Mesenchymal stem cell (in vitro differentiated cells and primary cell): ENCODE measurements at regions not wholly inside any gene's neighbourhood (a gene's known extent, or its start where the extent isn't known, plus 50 kb on each side); places are given as distances from the start of the nearest gene placed in this dataset.

Source experiments
- DNase-seq: peaks from one replicate; pipeline ENCODE4 v3.0.0-alpha.2; 2013
- H2AFZ ChIP-seq: one replicate; pipeline ENCODE4 v1.6.1; 2013; ENCODE audit warnings: low read depth, mild to moderate bottlenecking, control low read depth, inconsistent platforms, low read length, moderate library complexity
- H2AK5ac ChIP-seq: 2 replicates; pipeline ENCODE4 v1.6.1; 2013; ENCODE audit warnings: low read length, moderate library complexity, mild to moderate bottlenecking, inconsistent platforms; ENCODE audit not compliant: severe bottlenecking
- H2BK120ac ChIP-seq: one replicate; pipeline ENCODE4 v1.6.1; 2013; ENCODE audit warnings: low read depth, mild to moderate bottlenecking, inconsistent platforms, low read length, moderate library complexity
- H2BK12ac ChIP-seq, 2 experiments: one replicate each; pipeline ENCODE4 v1.6.1; 2013; ENCODE audit warnings: inconsistent platforms in 2 of 2, low read length in 2 of 2, mild to moderate bottlenecking in 2 of 2, moderate library complexity in 2 of 2, control low read depth in 1 of 2
- H2BK15ac ChIP-seq: one replicate; pipeline ENCODE4 v1.6.1; 2013; ENCODE audit warnings: mild to moderate bottlenecking, low read depth, inconsistent platforms; ENCODE audit not compliant: poor library complexity, severe bottlenecking
- H2BK5ac ChIP-seq: 2 replicates; pipeline ENCODE4 v1.6.1; 2013; ENCODE audit warnings: low read depth, mild to moderate bottlenecking, low read length, control low read depth, inconsistent platforms; ENCODE audit not compliant: poor library complexity, severe bottlenecking
- H3K14ac ChIP-seq, 2 experiments: one replicate each; pipeline ENCODE4 v1.6.1; 2013; ENCODE audit warnings: inconsistent platforms in 2 of 2, low read length in 2 of 2, control low read depth in 1 of 2, mild to moderate bottlenecking in 1 of 2, moderate library complexity in 1 of 2
- H3K18ac ChIP-seq, 2 experiments: one replicate each; pipeline ENCODE4 v1.6.1; 2013; ENCODE audit warnings: inconsistent platforms in 2 of 2, low read length in 2 of 2, control low read depth in 1 of 2, low read depth in 1 of 2, mild to moderate bottlenecking in 1 of 2
- H3K23ac ChIP-seq, 2 experiments: one replicate each; pipeline ENCODE4 v1.6.1; 2013; ENCODE audit warnings: inconsistent platforms in 2 of 2, low read length in 2 of 2, mild to moderate bottlenecking in 2 of 2, moderate library complexity in 2 of 2, control low read depth in 1 of 2
- H3K27ac ChIP-seq: 2 replicates; pipeline ENCODE4 v1.5.1; 2013; ENCODE audit warnings: mild to moderate bottlenecking, moderate library complexity, low read length, control low read depth, inconsistent platforms; ENCODE audit not compliant: poor library complexity, severe bottlenecking
- H3K27me3 ChIP-seq, 2 experiments: 2 replicates each; pipeline versions ENCODE4 v1.6.1 to v1.7.0; 2013; ENCODE audit warnings: low read length in 2 of 2, mild to moderate bottlenecking in 2 of 2, moderate library complexity in 2 of 2, control low read depth in 1 of 2, inconsistent platforms in 1 of 2; ENCODE audit not compliant: control insufficient read depth in 1 of 2, insufficient read depth in 1 of 2
- H3K36me3 ChIP-seq, 2 experiments: 2 replicates each; pipeline versions ENCODE4 v1.6.1 to v1.7.0; 2013; ENCODE audit warnings: low read length in 2 of 2, control low read depth in 1 of 2, inconsistent platforms in 1 of 2, low read depth in 1 of 2, mild to moderate bottlenecking in 1 of 2; ENCODE audit not compliant: insufficient read depth in 2 of 2, control insufficient read depth in 1 of 2
- H3K4ac ChIP-seq, 2 experiments: one replicate each; pipeline ENCODE4 v1.6.1; 2013; ENCODE audit warnings: inconsistent platforms in 2 of 2, low read length in 2 of 2, mild to moderate bottlenecking in 2 of 2, moderate library complexity in 2 of 2, control low read depth in 1 of 2, low read depth in 1 of 2
- H3K4me1 ChIP-seq: 2 replicates; pipeline ENCODE4 v1.6.1; 2013; ENCODE audit warnings: low read depth, low read length, control low read depth; ENCODE audit not compliant: control insufficient read depth, insufficient read depth
- H3K4me2 ChIP-seq: 2 replicates; pipeline ENCODE4 v1.6.1; 2013; ENCODE audit warnings: low read length, mild to moderate bottlenecking, inconsistent platforms; ENCODE audit not compliant: poor library complexity, severe bottlenecking
- H3K4me3 ChIP-seq, 2 experiments: 2 replicates each; pipeline versions ENCODE4 v1.5.1 to v1.7.0; 2013; ENCODE audit warnings: low read length in 2 of 2, mild to moderate bottlenecking in 2 of 2, control low read depth in 1 of 2, low read depth in 1 of 2; ENCODE audit not compliant: insufficient read depth in 1 of 2
- H3K79me1 ChIP-seq: replicated peaks from 2 replicates; pipeline ENCODE4 v1.6.1; 2013; ENCODE audit warnings: mild to moderate bottlenecking, control low read depth, low read length, inconsistent platforms; ENCODE audit not compliant: poor library complexity, severe bottlenecking
- H3K9ac ChIP-seq: 2 replicates; pipeline ENCODE4 v1.7.0; 2013; ENCODE audit warnings: mild to moderate bottlenecking, low read length, moderate library complexity
- H3K9me3 ChIP-seq: 2 replicates; pipeline ENCODE4 v1.7.0; 2013; ENCODE audit warnings: mild to moderate bottlenecking, low read length; ENCODE audit not compliant: control insufficient read depth
- H4K8ac ChIP-seq: one replicate; pipeline ENCODE4 v1.6.1; 2013; ENCODE audit warnings: inconsistent platforms, mild to moderate bottlenecking, low read length, moderate library complexity
- H4K91ac ChIP-seq: one replicate; pipeline ENCODE4 v1.6.1; 2013; ENCODE audit warnings: mild to moderate bottlenecking, low read length, inconsistent platforms
- WGBS: methylation state at CpG from one replicate; pipeline ENCODE4 v1.1.7; 2013; ENCODE audit warnings: mixed read lengths; 5-methylcytosine and 5-hydroxymethylcytosine counted together

DNA sequence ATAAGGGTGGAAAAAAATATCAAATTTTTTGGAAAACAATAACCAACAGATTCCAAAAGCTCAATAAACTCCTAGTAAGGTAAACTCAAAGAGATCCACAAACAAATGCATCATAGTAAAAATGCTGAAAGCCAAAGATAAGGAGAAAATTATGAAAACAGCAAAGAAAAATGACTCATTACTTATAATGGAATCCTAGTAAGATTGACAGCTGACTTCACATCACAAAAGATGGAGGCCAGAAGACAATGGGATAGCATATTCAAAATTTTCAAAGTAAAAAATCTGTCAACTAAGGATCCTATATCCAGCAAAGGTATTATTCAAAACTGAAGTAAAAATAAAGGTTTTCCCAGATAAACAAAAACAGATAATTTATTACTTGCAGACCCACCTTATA, 183.4 kb upstream of the VIPR2 start:
- DNase-seq, result no peak
- Histone ChIP-seq H2BK15ac (no peak overlapping the region), H3K18ac (no peak overlapping the region), H2BK120ac (no peak overlapping the region), H2AFZ (no peak overlapping the region), H3K4me2 (no peak overlapping the region), H3K79me1 (no peaks in the 10 kb centered on the region), H3K4me1 (no peaks in the 10 kb centered on the region), H3K9ac (no peak overlapping the region), H3K27me3 (no peaks in the 10 kb centered on the region), H4K8ac (no peak overlapping the region), H3K27ac (no peak overlapping the region), H3K4me3 (no peak overlapping the region), H2AK5ac (no peak overlapping the region), H2BK5ac (no peak overlapping the region), H3K9me3 (peaks cover 54% of the 10 kb centered on the region), H2BK12ac (no peak overlapping the region), H3K23ac (no peak overlapping the region), H3K14ac (no peak overlapping the region), H3K36me3 (no peaks in the 10 kb centered on the region), H4K91ac (no peak overlapping the region), H3K4ac (no peak overlapping the region)

GRCh38 chr7:159323359-159323758, 178.7 kb upstream of the VIPR2 start:
- Histone ChIP-seq H3K27ac (no peak overlapping the region), H2BK15ac (no peak overlapping the region), H3K4me3 (no peak overlapping the region), H4K8ac (no peak overlapping the region), H4K91ac (no peak overlapping the region), H3K27me3 (no peaks in the 10 kb centered on the region), H3K9ac (no peak overlapping the region), H3K23ac (no peak overlapping the region), H3K36me3 (no peaks in the 10 kb centered on the region), H3K79me1 (no peaks in the 10 kb centered on the region), H2AK5ac (no peak overlapping the region), H3K18ac (no peak overlapping the region), H3K4me1 (no peaks in the 10 kb centered on the region), H3K9me3 (peaks cover 44% of the 10 kb centered on the region), H2BK120ac (no peak overlapping the region), H2BK5ac (no peak overlapping the region), H3K14ac (no peak overlapping the region), H2AFZ (no peak overlapping the region), H3K4ac (no peak overlapping the region), H3K4me2 (no peak overlapping the region), H2BK12ac (no peak overlapping the region)
- 94% methylated on average over 3 of the region's 4 CpGs for WGBS
- DNase-seq, result no peak

DNA sequence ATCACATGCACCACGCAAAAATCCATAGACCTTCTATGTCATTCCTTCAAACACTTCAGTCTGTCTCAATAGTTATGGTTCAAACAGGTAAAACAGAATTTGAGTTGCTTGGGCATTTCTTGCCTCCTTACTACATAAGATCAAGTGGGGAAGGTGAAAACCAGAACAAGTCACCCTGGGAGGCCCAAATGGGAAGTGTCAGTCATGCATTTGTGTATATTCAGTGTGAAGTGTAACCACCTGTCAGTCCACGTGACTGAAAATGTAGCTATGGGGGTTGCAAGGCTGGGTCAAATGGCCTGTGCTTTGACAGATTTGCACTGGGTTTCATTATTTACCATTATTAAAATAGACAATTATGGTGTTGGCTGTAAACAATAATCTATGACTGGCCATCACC, 176.6 kb upstream of the VIPR2 start:
- Histone ChIP-seq H2BK12ac (no peak overlapping the region), H2AFZ (no peak overlapping the region), H3K27ac (no peak overlapping the region), H3K4me3 (no peak overlapping the region), H3K9me3 (peaks cover 30% of the 10 kb centered on the region), H3K14ac (no peak overlapping the region), H2BK5ac (no peak overlapping the region), H3K27me3 (no peaks in the 10 kb centered on the region), H3K9ac (no peak overlapping the region), H3K4me1 (no peaks in the 10 kb centered on the region), H4K8ac (no peak overlapping the region), H3K36me3 (no peaks in the 10 kb centered on the region), H3K18ac (no peak overlapping the region), H3K23ac (no peak overlapping the region), H3K79me1 (no peaks in the 10 kb centered on the region), H3K4me2 (no peak overlapping the region), H2BK120ac (no peak overlapping the region), H2AK5ac (no peak overlapping the region), H3K4ac (no peak overlapping the region), H4K91ac (no peak overlapping the region), H2BK15ac (no peak overlapping the region)
- DNase-seq, result no peak
- 48% methylated on average over 2 of the region's 2 CpGs for WGBS

DNA sequence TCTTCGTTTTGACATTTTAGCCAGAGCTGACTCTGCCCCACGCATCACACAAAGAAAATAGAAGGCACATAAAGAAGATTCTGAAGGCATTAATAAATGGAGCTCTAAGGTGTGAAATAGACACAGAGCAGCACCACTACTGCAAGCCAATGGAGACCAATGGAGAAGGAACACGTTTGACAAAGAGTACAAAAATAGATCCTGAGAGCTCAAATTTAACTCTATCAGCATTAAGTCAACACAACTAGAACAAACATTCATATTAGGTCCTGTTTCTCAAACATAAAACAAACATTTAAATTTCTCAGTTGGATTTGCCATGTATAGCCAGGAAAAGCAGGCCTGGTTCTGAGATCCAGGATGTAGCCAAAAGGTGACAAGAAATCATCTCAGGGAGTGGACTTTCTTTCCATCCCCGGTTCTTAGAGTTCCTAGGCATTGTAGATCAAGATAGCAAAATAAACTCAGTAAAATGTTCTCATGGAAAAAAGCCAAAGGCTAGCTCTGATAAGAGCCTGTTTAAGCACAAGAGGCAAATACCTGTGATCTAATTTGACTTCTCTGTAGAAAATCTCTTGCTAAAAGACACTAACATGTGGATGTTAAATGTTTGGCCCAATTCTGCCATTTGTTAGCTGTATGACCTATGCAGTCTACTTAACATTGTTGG, 174.2 kb upstream of the VIPR2 start:
- no peak overlapping the region for H4K91ac ChIP-seq
- H3K18ac ChIP-seq, result no peak overlapping the region
- H2BK120ac ChIP-seq, result no peak overlapping the region
- no peak overlapping the region for H3K27ac ChIP-seq
- 46% methylated on average over 3 of the region's 4 CpGs for WGBS
- no peak overlapping the region for H2AK5ac ChIP-seq
- H3K14ac ChIP-seq, result no peak overlapping the region
- H2BK12ac ChIP-seq, result no peak overlapping the region
- H3K4me3 ChIP-seq, result no peak overlapping the region
- H2BK15ac ChIP-seq, result no peak overlapping the region
- H2BK5ac ChIP-seq, result no peak overlapping the region
- no peaks in the 10 kb centered on the region for H3K4me1 ChIP-seq
- H4K8ac ChIP-seq, result no peak overlapping the region
- no peaks in the 10 kb centered on the region for H3K36me3 ChIP-seq
- H3K23ac ChIP-seq, result no peak overlapping the region
- no peaks in the 10 kb centered on the region for H3K79me1 ChIP-seq
- peaks cover 20% of the 10 kb centered on the region for H3K9me3 ChIP-seq
- no peak overlapping the region for H2AFZ ChIP-seq
- H3K4me2 ChIP-seq, result no peak overlapping the region
- DNase-seq, result no peak
- H3K9ac ChIP-seq, result no peak overlapping the region
- H3K4ac ChIP-seq, result no peak overlapping the region
- no peaks in the 10 kb centered on the region for H3K27me3 ChIP-seq
